Naive thymus-derived CD4-positive, alpha-beta T cell (primary cell): ENCODE measurements at regions not wholly inside any gene's neighbourhood (a gene's known extent, or its start where the extent isn't known, plus 50 kb on each side); places are given as distances from the start of the nearest gene placed in this dataset.

ENCODE experiments used
- ATAC-seq: fragments of 150-1000 bp; cut with Tn5 transposase; 2 replicates; pipeline ENCODE4 v1.10.0; 2021; ENCODE audit warnings: mild to moderate bottlenecking, moderate library complexity
- CTCF ChIA-PET: fragments of 350-600 bp; sonication (Branson Sonifier 250); formaldehyde crosslinking; loops from one replicate; lab custom pipeline; 2021; ENCODE audit warnings: antibody characterized with exemption; lab: Charles Lee
- POLR2A ChIA-PET: fragments of 350-600 bp; sonication (Branson Sonifier 250); formaldehyde crosslinking; loops from one replicate; lab custom pipeline; 2021; ENCODE audit warnings: antibody characterized with exemption, inconsistent platforms; lab: Charles Lee
- DNase-seq, 9 donors: peaks; one replicate each; pipeline versions ENCODE4 v3.0.0 to v3.0.0-alpha.2; 2020 to 2022; ENCODE audit warnings: mixed read lengths in 1 of 9
- H3K27ac ChIP-seq: one replicate; pipeline ENCODE4 v1.7.0; 2013; ENCODE audit warnings: mild to moderate bottlenecking, low read depth, low read length, moderate library complexity
- H3K27me3 ChIP-seq, 2 donors: one replicate each; pipeline ENCODE4 v1.7.0; 2013; ENCODE audit warnings: low read length in 2 of 2, mild to moderate bottlenecking in 2 of 2, moderate library complexity in 2 of 2; ENCODE audit not compliant: control insufficient read depth in 2 of 2, insufficient read depth in 2 of 2
- H3K36me3 ChIP-seq, 3 experiments: 1 replicate in 2 of 3; 2 replicates in 1 of 3; pipeline ENCODE4 v1.7.0; 2013; ENCODE audit warnings: low read length in 3 of 3, mild to moderate bottlenecking in 3 of 3, moderate library complexity in 1 of 3; ENCODE audit not compliant: insufficient read depth in 3 of 3, control insufficient read depth in 2 of 3
- H3K4me1 ChIP-seq, 2 donors: one replicate each; pipeline ENCODE4 v1.7.0; 2013; ENCODE audit warnings: low read length in 2 of 2, mild to moderate bottlenecking in 2 of 2, moderate library complexity in 1 of 2; ENCODE audit not compliant: control insufficient read depth in 2 of 2, insufficient read depth in 2 of 2
- H3K4me3 ChIP-seq: 2 replicates; pipeline ENCODE4 v1.7.0; 2013; ENCODE audit warnings: mild to moderate bottlenecking, low read length
- H3K9me3 ChIP-seq, 3 experiments: 1 replicate in 2 of 3; 2 replicates in 1 of 3; pipeline ENCODE4 v1.7.0; 2013; ENCODE audit warnings: low read length in 3 of 3; ENCODE audit not compliant: control insufficient read depth in 2 of 3
- H3K27ac Mint-ChIP-seq, 9 donors: one replicate each; pipeline ENCODE4 v1.8.0; 2020 to 2022; ENCODE audit warnings: mixed read lengths in 9 of 9, mild to moderate bottlenecking in 8 of 9, moderate library complexity in 5 of 9, inconsistent platforms in 2 of 9
- H3K27me3 Mint-ChIP-seq, 5 donors: one replicate each; pipeline ENCODE4 v1.8.0; 2021 to 2022; ENCODE audit warnings: mixed read lengths in 5 of 5, mild to moderate bottlenecking in 1 of 5
- H3K36me3 Mint-ChIP-seq, 5 donors: one replicate each; pipeline ENCODE4 v1.8.0; 2020 to 2022; ENCODE audit warnings: mixed read lengths in 5 of 5, mild to moderate bottlenecking in 3 of 5, inconsistent platforms in 1 of 5
- H3K4me1 Mint-ChIP-seq, 7 donors: one replicate each; pipeline ENCODE4 v1.8.0; 2020 to 2022; ENCODE audit warnings: mixed read lengths in 7 of 7, mild to moderate bottlenecking in 3 of 7, inconsistent platforms in 1 of 7
- H3K4me3 Mint-ChIP-seq, 10 donors: one replicate each; pipeline ENCODE4 v1.8.0; 2020 to 2022; ENCODE audit warnings: mild to moderate bottlenecking in 10 of 10, mixed read lengths in 10 of 10, moderate library complexity in 6 of 10, inconsistent platforms in 2 of 10
- H3K9me3 Mint-ChIP-seq, 11 donors: one replicate each; pipeline ENCODE4 v1.8.0; 2020 to 2022; ENCODE audit warnings: mixed read lengths in 11 of 11, mild to moderate bottlenecking in 4 of 11, inconsistent platforms in 1 of 11, moderate library complexity in 1 of 11
- intact Hi-C, 2 donors: fragments of 100-400 bp; cut with micrococcal nuclease; formaldehyde crosslinking; loops; one replicate each; pipeline ENCODE4 v1.15.1; 2023

DNA sequence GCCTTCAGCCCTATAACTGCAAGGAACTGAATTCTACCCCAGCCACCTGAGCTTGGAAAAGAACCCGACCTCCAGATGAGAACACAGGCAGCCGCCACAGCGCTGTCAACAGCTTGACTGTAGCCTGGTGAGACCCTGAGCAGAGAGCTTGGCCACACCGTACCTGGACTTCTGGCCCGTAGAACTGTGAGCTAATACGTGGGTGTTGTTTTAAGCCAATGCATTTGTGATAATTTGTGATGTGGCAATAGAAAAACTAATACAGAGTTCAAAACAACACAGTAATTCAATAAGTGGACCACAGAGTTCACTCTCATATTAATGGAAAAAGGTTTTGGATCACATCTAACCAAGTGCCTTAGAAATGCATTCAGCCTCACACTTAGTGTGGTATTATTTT lies 96.6 kb upstream of the TBL1X start:
- Histone ChIP-seq H3K4me3 (no peak overlapping the region), H3K27me3 (no peaks in the 10 kb centered on the region), H3K4me1 (no peaks in the 10 kb centered on the region), H3K36me3 (no peaks in the 10 kb centered on the region), H3K9me3 (no peaks in the 10 kb centered on the region), H3K27ac (no peak overlapping the region)
- POLR2A ChIA-PET, result no interaction called here
- Mint-ChIP-seq H3K36me3 (peaks cover 0 to 2% (median 0%) of the 10 kb centered on the region in 5 donors), H3K9me3 (peaks cover 0 to 2% (median 0%) of the 10 kb centered on the region in 11 donors), H3K4me1 (peaks cover 0 to 19% (median 8%) of the 10 kb centered on the region in 7 donors), H3K4me3 (no peak overlapping the region), H3K27me3 (peaks cover 0 to 12% (median 0%) of the 10 kb centered on the region in 5 donors), H3K27ac (no peak overlapping the region)
- CTCF ChIA-PET, result no interaction called here
- DNase-seq (no peak), ATAC-seq (no peak)
- intact Hi-C loops, result no loop called here

- POLR2A ChIA-PET, result interaction anchor here (0.6 kb wide), 1 partner anchor 553 kb away, joined by 3 read pairs; no protein-coding TSS in a partner anchor
- no peaks in the 10 kb centered on the region for H3K4me1 ChIP-seq
- peaks cover 0 to 2% (median 0%) of the 10 kb centered on the region in 5 donors for H3K36me3 Mint-ChIP-seq
These were observed 95.0 kb upstream of the TBL1X start for GRCh38 chrX:9369802-9370291.

DNA sequence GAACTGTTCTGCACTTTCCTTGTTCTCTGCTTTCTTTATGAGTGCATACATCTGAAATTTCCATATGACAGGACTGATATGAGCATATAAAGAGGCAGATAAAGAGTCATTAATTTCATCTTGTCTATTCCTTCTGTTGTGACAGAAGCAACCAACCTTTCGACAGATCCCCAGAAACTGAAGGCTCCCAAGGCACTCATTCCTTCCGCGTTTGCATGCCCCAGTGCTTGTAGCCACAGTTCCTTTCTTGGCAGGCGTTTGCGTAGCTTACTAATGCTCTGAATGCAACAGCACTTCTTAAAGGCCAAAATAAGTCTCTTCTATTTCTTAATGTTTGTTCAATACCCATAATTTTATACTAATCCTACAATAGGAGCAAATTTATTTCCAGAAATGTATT lies 94.0 kb upstream of the TBL1X start:
- Histone ChIP-seq H3K36me3 (no peaks in the 10 kb centered on the region), H3K4me3 (no peak overlapping the region), H3K4me1 (no peaks in the 10 kb centered on the region), H3K27ac (no peak overlapping the region), H3K9me3 (no peaks in the 10 kb centered on the region), H3K27me3 (no peaks in the 10 kb centered on the region)
- Mint-ChIP-seq H3K4me1 (peaks cover 0 to 19% (median 8%) of the 10 kb centered on the region in 7 donors), H3K27ac (no peak overlapping the region), H3K36me3 (peaks cover 0 to 2% (median 0%) of the 10 kb centered on the region in 5 donors), H3K27me3 (peaks cover 0 to 13% (median 0%) of the 10 kb centered on the region in 5 donors), H3K4me3 (no peak overlapping the region), H3K9me3 (peaks cover 0 to 3% (median 0%) of the 10 kb centered on the region in 11 donors)
- intact Hi-C loops, result no loop called here
- no peak for ATAC-seq
- ChIA-PET CTCF (no interaction called here), POLR2A (no interaction called here)
- DNase-seq, result no peak

More at GRCh38 chrX:9369802-9370291, 95.0 kb upstream of the TBL1X start:
- Mint-ChIP-seq H3K4me1 (peaks cover 0 to 19% (median 8%) of the 10 kb centered on the region in 7 donors), H3K9me3 (peaks cover 0 to 3% (median 0%) of the 10 kb centered on the region in 11 donors), H3K27ac (peak overlapping the region in 2 of 9 donors; percentile 19 to 49), H3K27me3 (peaks cover 0 to 13% (median 0%) of the 10 kb centered on the region in 5 donors), H3K4me3 (peak overlapping the region in 2 of 10 donors; percentile 28 to 33)
- H3K36me3 ChIP-seq, result no peaks in the 10 kb centered on the region
- no peak overlapping the region for H3K27ac ChIP-seq
- intact Hi-C loops, result no loop called here
- H3K4me3 ChIP-seq, result no peak overlapping the region
- CTCF ChIA-PET, result no interaction called here
- H3K27me3 ChIP-seq, result no peaks in the 10 kb centered on the region
- DNase-seq, result peak in 1 of 9 donors; percentile 23
- ATAC-seq, result peak; percentile 41
- no peaks in the 10 kb centered on the region for H3K9me3 ChIP-seq

DNA sequence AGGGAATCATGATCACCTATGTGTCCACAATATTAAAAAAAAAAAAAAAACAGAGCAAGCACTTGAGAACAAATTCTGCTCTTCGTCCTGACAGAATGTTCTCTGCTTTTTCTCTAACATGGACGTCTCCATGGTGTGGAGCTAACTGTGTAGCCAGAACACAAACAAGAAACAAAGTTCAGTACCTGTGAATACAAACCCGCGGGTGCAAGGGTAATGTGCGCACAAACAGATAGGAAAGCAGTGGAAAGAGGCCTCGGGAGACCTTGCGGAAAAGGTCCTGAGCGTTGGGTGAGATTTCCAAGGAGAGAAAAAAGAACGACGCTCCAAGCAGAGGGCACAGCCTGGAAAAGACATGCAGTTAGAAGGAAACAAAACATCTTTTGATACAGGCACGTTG lies 92.0 kb upstream of the TBL1X start:
- DNase-seq (no peak), ATAC-seq (no peak)
- Histone ChIP-seq H3K4me1 (no peaks in the 10 kb centered on the region), H3K27me3 (no peaks in the 10 kb centered on the region), H3K36me3 (no peaks in the 10 kb centered on the region), H3K4me3 (no peak overlapping the region), H3K27ac (no peak overlapping the region), H3K9me3 (no peaks in the 10 kb centered on the region)
- H3K4me3 Mint-ChIP-seq, result no peak overlapping the region
- peaks cover 0 to 19% (median 8%) of the 10 kb centered on the region in 7 donors for H3K4me1 Mint-ChIP-seq
- ChIA-PET POLR2A (no interaction called here), CTCF (no interaction called here)
- peaks cover 0 to 9% (median 0%) of the 10 kb centered on the region in 5 donors for H3K36me3 Mint-ChIP-seq
- intact Hi-C loops, result no loop called here
- H3K9me3 Mint-ChIP-seq, result peaks cover 0 to 4% (median 0%) of the 10 kb centered on the region in 11 donors
- peaks cover 0 to 6% (median 0%) of the 10 kb centered on the region in 5 donors for H3K27me3 Mint-ChIP-seq
- peak overlapping the region in 1 of 9 donors; percentile 26 for H3K27ac Mint-ChIP-seq

- H3K27ac ChIP-seq, result no peak overlapping the region
- H3K9me3 Mint-ChIP-seq, result peaks cover 0 to 4% (median 0%) of the 10 kb centered on the region in 11 donors
- H3K36me3 Mint-ChIP-seq, result peaks cover 0 to 11% (median 0%) of the 10 kb centered on the region in 5 donors
- peaks cover 0 to 3% (median 0%) of the 10 kb centered on the region in 5 donors for H3K27me3 Mint-ChIP-seq
- no peak overlapping the region for H3K27ac Mint-ChIP-seq
- no peak for ATAC-seq
- no peaks in the 10 kb centered on the region for H3K9me3 ChIP-seq
- no peaks in the 10 kb centered on the region for H3K27me3 ChIP-seq
- ChIA-PET POLR2A (no interaction called here), CTCF (no interaction called here)
- peaks cover 0 to 19% (median 8%) of the 10 kb centered on the region in 7 donors for H3K4me1 Mint-ChIP-seq
- DNase-seq, result no peak
- H3K4me1 ChIP-seq, result no peaks in the 10 kb centered on the region
- intact Hi-C loops, result no loop called here
- H3K4me3 Mint-ChIP-seq, result no peak overlapping the region
- no peaks in the 10 kb centered on the region for H3K36me3 ChIP-seq
- H3K4me3 ChIP-seq, result no peak overlapping the region
These were observed 91.1 kb upstream of the TBL1X start for GRCh38 chrX:9373789-9374188.

- POLR2A ChIA-PET, result no interaction called here
- no peaks in the 10 kb centered on the region for H3K36me3 ChIP-seq
- Mint-ChIP-seq H3K9me3 (peaks cover 0 to 4% (median 0%) of the 10 kb centered on the region in 11 donors), H3K27ac (no peak overlapping the region), H3K4me3 (no peak overlapping the region), H3K4me1 (peaks cover 0 to 20% (median 6%) of the 10 kb centered on the region in 7 donors), H3K27me3 (peaks cover 0 to 3% (median 0%) of the 10 kb centered on the region in 5 donors), H3K36me3 (peaks cover 0 to 11% (median 0%) of the 10 kb centered on the region in 5 donors)
- DNase-seq (no peak), ATAC-seq (no peak)
- H3K4me3 ChIP-seq, result no peak overlapping the region
- intact Hi-C loops, result no loop called here
- no peak overlapping the region for H3K27ac ChIP-seq
- no peaks in the 10 kb centered on the region for H3K9me3 ChIP-seq
- no peaks in the 10 kb centered on the region for H3K4me1 ChIP-seq
- CTCF ChIA-PET, result no interaction called here
- no peaks in the 10 kb centered on the region for H3K27me3 ChIP-seq
These were observed 90.3 kb upstream of the TBL1X start for GRCh38 chrX:9374555-9374954.

- Histone ChIP-seq H3K4me3 (no peak overlapping the region), H3K36me3 (no peaks in the 10 kb centered on the region), H3K9me3 (no peaks in the 10 kb centered on the region), H3K27ac (no peak overlapping the region), H3K27me3 (no peaks in the 10 kb centered on the region), H3K4me1 (no peaks in the 10 kb centered on the region)
- Mint-ChIP-seq H3K27ac (peak overlapping the region in 1 of 9 donors; percentile 53), H3K27me3 (peaks cover 0 to 3% (median 0%) of the 10 kb centered on the region in 5 donors), H3K4me3 (no peak overlapping the region), H3K9me3 (peaks cover 0 to 4% (median 0%) of the 10 kb centered on the region in 11 donors), H3K4me1 (peaks cover 0 to 25% (median 0%) of the 10 kb centered on the region in 7 donors), H3K36me3 (peaks cover 0 to 13% (median 0%) of the 10 kb centered on the region in 5 donors)
- DNase-seq (no peak), ATAC-seq (no peak)
- intact Hi-C loops, result no loop called here
- CTCF ChIA-PET, result no interaction called here
- POLR2A ChIA-PET, result no interaction called here
These were observed 88.7 kb upstream of the TBL1X start for GRCh38 chrX:9376111-9376510.
